ENCODE measurements at regions not wholly inside any gene's neighbourhood (a gene's known extent, or its start where the extent isn't known, plus 50 kb on each side); places are given as distances from the start of the nearest gene placed in this dataset.

DNA sequence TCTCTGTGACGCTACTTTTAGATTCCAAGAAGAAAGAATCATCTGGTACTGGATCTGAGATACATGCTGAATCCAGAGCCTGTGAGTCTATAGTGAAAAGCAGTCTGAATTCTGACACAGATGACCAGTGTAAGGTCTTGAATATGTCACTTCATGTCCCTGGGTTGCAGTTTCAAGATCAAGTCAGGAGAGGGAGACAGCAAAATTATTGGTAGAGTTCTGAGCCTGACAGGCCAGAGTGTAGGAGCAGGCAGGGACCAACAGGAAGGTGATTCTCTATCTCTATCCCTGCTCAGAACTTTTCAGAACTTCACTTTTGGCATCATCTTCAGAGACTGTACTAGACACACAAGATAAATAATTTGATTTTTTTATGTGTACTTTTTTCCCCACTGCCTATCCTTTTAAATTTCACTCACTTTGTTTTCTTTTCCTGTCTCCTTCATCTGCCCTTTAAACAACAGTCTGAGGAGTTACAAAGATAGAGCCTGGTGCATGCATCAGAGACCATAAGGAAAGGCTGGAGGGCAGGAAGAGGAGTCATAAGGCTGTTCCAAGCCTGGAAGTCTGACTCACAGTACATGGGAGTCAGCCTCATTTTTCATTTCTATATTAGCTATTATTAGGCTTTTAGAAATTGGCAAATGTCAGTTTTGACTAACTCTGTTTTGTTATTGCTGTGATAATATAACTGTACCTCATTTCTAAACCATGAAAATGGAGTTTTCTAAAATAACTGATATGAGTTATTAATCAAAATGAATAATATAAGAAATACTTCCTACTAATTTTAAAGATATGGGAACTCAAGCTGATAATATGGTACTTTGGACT lies 120.2 kb upstream of the TMEM229A start:
- H3K9me3 ChIP-seq (ENCODE audit: control insufficient read depth in 4 of 4, insufficient read depth in 3 of 4, low read length in 3 of 4) = peaks cover 0 to 5% (median 0%) of the 10 kb centered on the region in 4 donors
- 87 to 90% methylated on average over 1 of the region's 1 CpG for WGBS, 2 donors
- TF ChIP-seq, protein P1, sequence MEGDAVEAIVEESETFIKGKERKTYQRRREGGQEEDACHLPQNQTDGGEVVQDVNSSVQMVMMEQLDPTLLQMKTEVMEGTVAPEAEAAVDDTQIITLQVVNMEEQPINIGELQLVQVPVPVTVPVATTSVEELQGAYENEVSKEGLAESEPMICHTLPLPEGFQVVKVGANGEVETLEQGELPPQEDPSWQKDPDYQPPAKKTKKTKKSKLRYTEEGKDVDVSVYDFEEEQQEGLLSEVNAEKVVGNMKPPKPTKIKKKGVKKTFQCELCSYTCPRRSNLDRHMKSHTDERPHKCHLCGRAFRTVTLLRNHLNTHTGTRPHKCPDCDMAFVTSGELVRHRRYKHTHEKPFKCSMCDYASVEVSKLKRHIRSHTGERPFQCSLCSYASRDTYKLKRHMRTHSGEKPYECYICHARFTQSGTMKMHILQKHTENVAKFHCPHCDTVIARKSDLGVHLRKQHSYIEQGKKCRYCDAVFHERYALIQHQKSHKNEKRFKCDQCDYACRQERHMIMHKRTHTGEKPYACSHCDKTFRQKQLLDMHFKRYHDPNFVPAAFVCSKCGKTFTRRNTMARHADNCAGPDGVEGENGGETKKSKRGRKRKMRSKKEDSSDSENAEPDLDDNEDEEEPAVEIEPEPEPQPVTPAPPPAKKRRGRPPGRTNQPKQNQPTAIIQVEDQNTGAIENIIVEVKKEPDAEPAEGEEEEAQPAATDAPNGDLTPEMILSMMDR (IDR thresholded peaks at IDR 0.05; ENCODE audit: control extremely low read depth, extremely low read depth) = no peak
- no peak overlapping the region for H3K9ac ChIP-seq (ENCODE audit: insufficient read depth in 1 of 2, low read length in 2 of 2)
- H3K36me3 ChIP-seq (ENCODE audit: control insufficient read depth in 4 of 4, insufficient read depth in 4 of 4, low read length in 4 of 4) = no peaks in the 10 kb centered on the region
- H3K27ac ChIP-seq (ENCODE audit: low read depth in 1 of 2, low read length in 1 of 2) = no peak overlapping the region
- peaks cover 0 to 7% (median 0%) of the 10 kb centered on the region in 5 donors for H3K4me1 ChIP-seq (ENCODE audit: control insufficient read depth in 5 of 5, insufficient read depth in 5 of 5, low read length in 5 of 5)
- H3K27me3 ChIP-seq (ENCODE audit: control insufficient read depth in 3 of 3, insufficient read depth in 3 of 3, low read length in 2 of 3) = no peaks in the 10 kb centered on the region
- H3K4me3 ChIP-seq = no peak overlapping the region
- ATAC-seq (ENCODE audit: insufficient read depth, low FRiP score) = peak; percentile 66
- DNase-seq = peak in 2 of 3 donors; percentile 22 to 35

DNA sequence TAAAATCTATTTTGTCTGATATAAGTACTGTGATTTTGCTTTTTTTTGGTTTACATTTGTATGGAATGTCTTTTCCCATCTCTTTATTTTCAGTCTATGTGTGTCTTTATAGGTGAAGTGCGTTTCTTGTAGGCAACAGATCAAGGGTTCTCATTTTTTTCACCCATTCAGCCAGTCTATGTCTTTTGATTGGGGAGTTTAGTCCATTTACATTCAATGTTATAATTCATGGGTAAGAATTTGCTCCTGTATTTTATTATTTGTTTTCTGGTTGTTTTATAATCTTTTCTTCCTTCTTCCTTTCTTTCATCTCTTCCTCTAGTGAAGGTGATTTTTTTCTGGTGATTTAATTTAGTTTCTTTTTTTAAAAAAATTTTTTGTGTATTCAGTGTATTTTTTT lies 104.8 kb upstream of the TMEM229A start:
- TF ChIP-seq, protein P1 (IDR thresholded peaks at IDR 0.05; ENCODE audit: control extremely low read depth, extremely low read depth) = no peak
- Histone ChIP-seq H3K27me3 (ENCODE audit: control insufficient read depth in 3 of 3, insufficient read depth in 3 of 3, low read length in 2 of 3) (no peaks in the 10 kb centered on the region), H3K27ac (ENCODE audit: low read depth in 1 of 2, low read length in 1 of 2) (no peak overlapping the region), H3K4me1 (ENCODE audit: control insufficient read depth in 5 of 5, insufficient read depth in 5 of 5, low read length in 5 of 5) (no peaks in the 10 kb centered on the region), H3K36me3 (ENCODE audit: control insufficient read depth in 4 of 4, insufficient read depth in 4 of 4, low read length in 4 of 4) (no peaks in the 10 kb centered on the region), H3K9ac (ENCODE audit: insufficient read depth in 1 of 2, low read length in 2 of 2) (no peak overlapping the region), H3K4me3 (no peak overlapping the region), H3K9me3 (ENCODE audit: control insufficient read depth in 4 of 4, insufficient read depth in 3 of 4, low read length in 3 of 4) (no peaks in the 10 kb centered on the region)
- ATAC-seq (ENCODE audit: insufficient read depth, low FRiP score) (no peak), DNase-seq (no peak)
- WGBS, 2 donors = 87 to 90% methylated on average over 1 of the region's 1 CpG

DNA sequence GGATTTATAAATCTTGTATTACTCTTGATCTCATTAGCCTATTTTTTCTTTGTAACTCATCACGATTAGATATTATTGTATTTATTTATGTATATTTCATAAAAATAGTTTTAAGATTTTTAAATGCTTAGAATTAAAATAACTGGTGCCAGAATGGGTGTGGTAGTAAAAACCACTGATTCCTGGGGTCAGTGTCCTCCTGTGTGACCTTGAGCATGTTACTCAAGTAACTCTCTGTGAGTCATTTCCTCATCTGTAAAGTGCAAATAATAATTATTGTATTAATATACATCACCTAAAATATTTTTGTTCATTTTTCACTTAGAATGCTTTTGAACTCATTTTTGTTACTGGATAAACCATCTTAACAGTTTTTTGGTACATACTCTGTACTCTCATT lies 91.3 kb upstream of the TMEM229A start:
- no peak for DNase-seq
- no peaks in the 10 kb centered on the region for H3K4me1 ChIP-seq (ENCODE audit: control insufficient read depth in 5 of 5, insufficient read depth in 5 of 5, low read length in 5 of 5)
- H3K27ac ChIP-seq (ENCODE audit: low read depth in 1 of 2, low read length in 1 of 2) = no peak overlapping the region
- ATAC-seq (ENCODE audit: insufficient read depth, low FRiP score) = no peak
- TF ChIP-seq, protein P1 (IDR thresholded peaks at IDR 0.05; ENCODE audit: control extremely low read depth, extremely low read depth) = no peak
- no peaks in the 10 kb centered on the region for H3K36me3 ChIP-seq (ENCODE audit: control insufficient read depth in 4 of 4, insufficient read depth in 4 of 4, low read length in 4 of 4)
- no peaks in the 10 kb centered on the region for H3K27me3 ChIP-seq (ENCODE audit: control insufficient read depth in 3 of 3, insufficient read depth in 3 of 3, low read length in 2 of 3)
- H3K9ac ChIP-seq (ENCODE audit: insufficient read depth in 1 of 2, low read length in 2 of 2) = no peak overlapping the region
- H3K9me3 ChIP-seq (ENCODE audit: control insufficient read depth in 4 of 4, insufficient read depth in 3 of 4, low read length in 3 of 4) = peaks cover 0 to 2% (median 0%) of the 10 kb centered on the region in 4 donors
- H3K4me3 ChIP-seq = no peak overlapping the region
- WGBS, 2 donors = 73 to 87% methylated on average over 1 of the region's 1 CpG
